Type B pancreatic cell (in vitro differentiated cells): ENCODE measurements at regions not wholly inside any gene's neighbourhood (a gene's known extent, or its start where the extent isn't known, plus 50 kb on each side); places are given as distances from the start of the nearest gene placed in this dataset.

ENCODE experiments used
- DNase-seq: peaks from one replicate; pipeline ENCODE4 v3.0.0; 2021; ENCODE audit warnings: mixed read lengths; ENCODE audit not compliant: unreplicated experiment; ENCODE audit errors: extremely low spot score
- H3K27ac Mint-ChIP-seq: 2 replicates; pipeline ENCODE4 v1.8.0; 2021; ENCODE audit warnings: mild to moderate bottlenecking, mixed read lengths
- H3K27me3 Mint-ChIP-seq: 2 replicates; pipeline ENCODE4 v1.8.0; 2021; ENCODE audit warnings: mixed read lengths
- H3K36me3 Mint-ChIP-seq: 2 replicates; pipeline ENCODE4 v1.8.0; 2021; ENCODE audit warnings: mixed read lengths
- H3K4me1 Mint-ChIP-seq: one replicate; pipeline ENCODE4 v1.8.0; 2021; ENCODE audit warnings: mixed read lengths; ENCODE audit not compliant: unreplicated experiment
- H3K4me3 Mint-ChIP-seq: 2 replicates; pipeline ENCODE4 v1.8.0; 2021; ENCODE audit warnings: mild to moderate bottlenecking, mixed read lengths
- H3K9me3 Mint-ChIP-seq: 2 replicates; pipeline ENCODE4 v1.8.0; 2021; ENCODE audit warnings: mixed read lengths
- TF ChIP-seq, protein P1 (sequence below): fragments of 200-600 bp; sonication (generic); conservative IDR thresholded peaks from 2 replicates; pipeline ENCODE4 v1.5.0; 2021; ENCODE audit warnings: antibody characterized with exemption, mild to moderate bottlenecking

DNA sequence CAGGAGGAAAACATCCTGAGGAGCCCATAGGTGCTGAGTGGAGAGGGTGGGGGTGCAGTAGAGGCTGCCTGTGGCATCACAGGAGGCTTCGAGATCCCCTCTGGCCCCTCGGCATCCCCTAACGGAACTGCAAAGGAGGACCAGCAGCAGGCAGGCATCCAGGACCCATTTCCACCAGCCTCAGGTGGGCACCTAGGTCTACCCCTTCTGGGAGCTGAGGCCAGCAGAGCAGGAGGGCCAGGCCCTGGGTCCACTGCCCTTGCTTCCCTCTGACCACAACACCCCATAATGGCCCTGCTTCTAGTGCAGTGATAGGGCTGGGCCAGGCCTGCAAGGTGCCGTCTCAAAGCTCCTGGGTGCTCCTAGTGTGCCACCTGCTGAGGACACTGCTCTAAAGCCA lies 723.0 kb downstream of the PTPRU start:
- H3K27me3 Mint-ChIP-seq: peaks cover 6% of the 10 kb centered on the region
- H3K4me3 Mint-ChIP-seq: no peak overlapping the region
- no peak for DNase-seq
- no peak overlapping the region for H3K27ac Mint-ChIP-seq
- no peaks in the 10 kb centered on the region for H3K9me3 Mint-ChIP-seq
- TF ChIP-seq, protein P1, sequence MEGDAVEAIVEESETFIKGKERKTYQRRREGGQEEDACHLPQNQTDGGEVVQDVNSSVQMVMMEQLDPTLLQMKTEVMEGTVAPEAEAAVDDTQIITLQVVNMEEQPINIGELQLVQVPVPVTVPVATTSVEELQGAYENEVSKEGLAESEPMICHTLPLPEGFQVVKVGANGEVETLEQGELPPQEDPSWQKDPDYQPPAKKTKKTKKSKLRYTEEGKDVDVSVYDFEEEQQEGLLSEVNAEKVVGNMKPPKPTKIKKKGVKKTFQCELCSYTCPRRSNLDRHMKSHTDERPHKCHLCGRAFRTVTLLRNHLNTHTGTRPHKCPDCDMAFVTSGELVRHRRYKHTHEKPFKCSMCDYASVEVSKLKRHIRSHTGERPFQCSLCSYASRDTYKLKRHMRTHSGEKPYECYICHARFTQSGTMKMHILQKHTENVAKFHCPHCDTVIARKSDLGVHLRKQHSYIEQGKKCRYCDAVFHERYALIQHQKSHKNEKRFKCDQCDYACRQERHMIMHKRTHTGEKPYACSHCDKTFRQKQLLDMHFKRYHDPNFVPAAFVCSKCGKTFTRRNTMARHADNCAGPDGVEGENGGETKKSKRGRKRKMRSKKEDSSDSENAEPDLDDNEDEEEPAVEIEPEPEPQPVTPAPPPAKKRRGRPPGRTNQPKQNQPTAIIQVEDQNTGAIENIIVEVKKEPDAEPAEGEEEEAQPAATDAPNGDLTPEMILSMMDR: no peak
- H3K4me1 Mint-ChIP-seq: peaks cover 9% of the 10 kb centered on the region
- no peaks in the 10 kb centered on the region for H3K36me3 Mint-ChIP-seq

DNA sequence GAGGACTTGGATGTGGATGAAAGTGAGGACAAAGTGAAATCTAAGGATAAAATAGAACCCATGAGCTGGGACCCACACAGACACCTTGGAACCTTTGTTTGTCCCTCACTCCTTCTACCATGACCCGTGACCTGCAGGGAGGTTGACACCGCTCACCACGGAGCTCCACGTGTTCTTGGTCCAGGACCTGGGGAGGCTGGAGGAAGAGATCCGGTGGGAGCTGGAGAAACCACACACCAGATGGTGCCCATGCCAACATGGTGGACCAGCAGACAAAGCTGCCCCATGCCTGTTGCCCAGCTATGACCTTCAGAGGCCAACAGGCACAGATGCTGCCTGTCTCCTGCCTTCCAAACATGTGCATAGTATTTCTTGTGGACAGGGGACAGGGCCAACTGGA lies 721.9 kb downstream of the PTPRU start:
- H3K27me3 Mint-ChIP-seq: peaks cover 12% of the 10 kb centered on the region
- DNase-seq: peak; percentile 44
- no peaks in the 10 kb centered on the region for H3K36me3 Mint-ChIP-seq
- no peak overlapping the region for H3K4me3 Mint-ChIP-seq
- no peak overlapping the region for H3K27ac Mint-ChIP-seq
- H3K4me1 Mint-ChIP-seq: peaks cover 13% of the 10 kb centered on the region
- no peaks in the 10 kb centered on the region for H3K9me3 Mint-ChIP-seq
- TF ChIP-seq, protein P1: no peak

DNA sequence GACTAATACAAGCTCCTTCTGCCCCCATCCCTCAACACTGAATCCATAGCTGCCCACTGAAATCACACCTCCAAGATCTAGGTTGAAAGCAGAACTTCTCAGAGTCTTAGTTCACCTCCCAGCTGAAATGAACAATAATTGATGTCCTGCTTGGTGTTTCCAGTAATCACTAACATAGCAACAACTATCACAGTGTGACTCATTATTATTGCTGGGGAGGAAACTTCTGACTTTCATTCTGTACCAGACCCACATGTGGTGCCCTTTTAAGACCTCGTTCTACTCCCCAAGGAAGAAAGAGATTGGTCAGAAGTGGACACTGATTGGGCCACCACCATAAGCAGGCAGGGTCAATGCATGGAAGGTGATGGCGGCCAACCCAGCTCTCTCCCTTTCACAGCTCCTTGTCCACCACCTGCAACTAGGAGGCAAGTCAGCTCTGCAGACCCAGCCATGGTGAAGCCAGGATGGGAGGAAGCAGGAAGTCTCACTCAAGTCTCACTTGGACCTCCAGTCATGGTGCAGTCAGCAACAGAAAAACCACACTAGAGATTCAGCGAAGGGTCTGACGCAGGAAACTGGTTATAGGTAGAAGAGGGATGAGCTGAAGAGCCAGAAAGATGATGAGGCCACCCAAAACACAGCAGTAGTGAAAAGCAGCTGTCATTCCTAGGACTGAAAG lies 720.2 kb downstream of the PTPRU start:
- H3K4me1 Mint-ChIP-seq: peaks cover 5% of the 10 kb centered on the region
- H3K36me3 Mint-ChIP-seq: no peaks in the 10 kb centered on the region
- TF ChIP-seq, protein P1: no peak
- peak; percentile 25 for DNase-seq
- H3K27ac Mint-ChIP-seq: no peak overlapping the region
- H3K4me3 Mint-ChIP-seq: no peak overlapping the region
- peaks cover 18% of the 10 kb centered on the region for H3K27me3 Mint-ChIP-seq
- H3K9me3 Mint-ChIP-seq: no peaks in the 10 kb centered on the region

DNA sequence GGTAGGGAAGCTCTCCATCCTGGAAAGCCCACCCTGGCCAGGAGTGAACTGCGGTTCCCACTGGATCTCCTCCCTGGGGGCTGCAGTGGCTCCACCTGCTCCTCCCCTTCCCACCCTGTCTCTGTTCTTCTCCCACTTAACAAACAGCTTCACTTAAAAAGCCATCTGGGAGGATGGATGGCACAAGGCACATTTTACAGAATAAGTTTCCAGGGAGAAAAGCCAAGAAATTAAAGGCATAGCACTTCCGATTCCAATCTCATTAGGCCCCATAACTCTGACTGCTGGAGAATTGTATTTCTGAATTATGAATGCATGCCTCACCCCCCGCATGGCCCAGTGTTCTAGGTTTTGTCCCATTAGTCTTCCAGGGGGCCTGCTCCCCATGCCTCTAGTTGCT lies 718.3 kb downstream of the PTPRU start:
- peaks cover 5% of the 10 kb centered on the region for H3K4me1 Mint-ChIP-seq

DNA sequence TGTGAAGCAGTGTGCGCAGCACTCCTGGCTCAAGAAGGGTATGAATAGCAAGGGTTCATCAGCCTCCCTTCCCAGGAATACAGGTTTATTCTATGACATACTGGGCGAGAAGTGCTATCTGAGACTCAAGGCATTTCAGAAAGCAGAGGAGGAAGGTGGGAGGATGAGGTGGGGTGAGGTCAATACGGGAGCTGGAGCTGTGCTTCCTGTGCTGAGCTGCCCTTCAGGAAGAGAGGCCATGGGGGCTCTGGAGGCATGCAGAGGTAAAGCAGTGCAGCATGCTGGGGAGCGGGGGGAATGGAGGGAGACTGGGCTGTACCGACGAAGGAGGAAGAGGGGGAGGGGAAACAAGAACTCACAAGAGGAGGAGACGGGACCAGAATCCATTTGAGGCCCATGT lies 717.6 kb downstream of the PTPRU start:
- no peak overlapping the region for H3K4me3 Mint-ChIP-seq
- TF ChIP-seq, protein P1: no peak
- no peaks in the 10 kb centered on the region for H3K36me3 Mint-ChIP-seq
- no peak overlapping the region for H3K27ac Mint-ChIP-seq
- peaks cover 5% of the 10 kb centered on the region for H3K4me1 Mint-ChIP-seq
- H3K9me3 Mint-ChIP-seq: no peaks in the 10 kb centered on the region
- DNase-seq: no peak
- H3K27me3 Mint-ChIP-seq: peaks cover 22% of the 10 kb centered on the region

More for the DNA sequence above, 718.3 kb downstream of the PTPRU start:
- DNase-seq: no peak
- no peak overlapping the region for H3K27ac Mint-ChIP-seq
- TF ChIP-seq, protein P1: no peak
- H3K9me3 Mint-ChIP-seq: no peaks in the 10 kb centered on the region
- H3K27me3 Mint-ChIP-seq: peaks cover 18% of the 10 kb centered on the region
- no peaks in the 10 kb centered on the region for H3K36me3 Mint-ChIP-seq
- H3K4me3 Mint-ChIP-seq: no peak overlapping the region
